IMR-90 (cell line): ENCODE measurements at regions not wholly inside any gene's neighbourhood (a gene's known extent, or its start where the extent isn't known, plus 50 kb on each side); places are given as distances from the start of the nearest gene placed in this dataset.

Experiments used
- ATAC-seq: fragments of 200-7000 bp; cut with Tn5 transposase; 2 replicates; pipeline ENCODE4 v1.9.1; 2020; ENCODE audit warnings: low read depth, mild to moderate bottlenecking, moderate library complexity
- BruUV-seq: library from RNA; stranded (reverse); fragments of 400-500 nt; replicated peaks from 2 replicates; lab custom pipeline; 2021; lab: Mats Ljungman, UMichigan
- CTCF ChIA-PET: fragments of 300-600 bp; formaldehyde crosslinking; extraction: SDS; loops from one replicate; lab custom pipeline; 2021; ENCODE audit warnings: antibody characterized with exemption; lab: Yijun Ruan, JAX
- POLR2A ChIA-PET: fragments of 300-600 bp; sonication (Branson Sonifier 250); formaldehyde crosslinking; loops from one replicate; lab custom pipeline; 2022; ENCODE audit warnings: antibody characterized with exemption; ENCODE audit not compliant: unreplicated experiment; lab: Charles Lee
- DNase-seq: peaks from one replicate; pipeline ENCODE4 v3.0.0; 2013
- H2AFZ ChIP-seq: replicated peaks from 2 replicates; pipeline ENCODE3; 2013; ENCODE audit warnings: low read length, mild to moderate bottlenecking; ENCODE audit not compliant: poor library complexity
- H2AK5ac ChIP-seq: 2 replicates; pipeline ENCODE4 v1.6.1; 2013; ENCODE audit warnings: low read depth, low read length, inconsistent platforms
- H2AK9ac ChIP-seq: replicated peaks from 2 replicates; pipeline ENCODE3; 2013; ENCODE audit warnings: mild to moderate bottlenecking, low read depth, low read length, moderate library complexity; ENCODE audit not compliant: poor library complexity
- H2BK120ac ChIP-seq: 2 replicates; pipeline ENCODE4 v1.6.1; 2013; ENCODE audit warnings: low read depth, low read length, inconsistent platforms
- H2BK15ac ChIP-seq: 3 replicates; pipeline ENCODE4 v1.6.1; 2013; ENCODE audit warnings: low read depth, low read length, inconsistent platforms
- H2BK20ac ChIP-seq: 2 replicates; pipeline ENCODE4 v1.6.1; 2013; ENCODE audit warnings: low read depth, mild to moderate bottlenecking, inconsistent platforms, low read length, moderate library complexity
- H2BK5ac ChIP-seq: 2 replicates; pipeline ENCODE4 v1.6.1; 2013; ENCODE audit warnings: mild to moderate bottlenecking, low read depth, low read length, inconsistent platforms; ENCODE audit not compliant: poor library complexity, severe bottlenecking
- H3K14ac ChIP-seq: replicated peaks from 2 replicates; pipeline ENCODE4 v1.6.1; 2013; ENCODE audit warnings: low read depth, low read length, inconsistent platforms
- H3K18ac ChIP-seq: 2 replicates; pipeline ENCODE4 v1.6.1; 2013; ENCODE audit warnings: low read depth, low read length, control low read depth
- H3K23ac ChIP-seq: 2 replicates; pipeline ENCODE4 v1.6.1; 2013; ENCODE audit warnings: low read depth, low read length, inconsistent platforms
- H3K27ac ChIP-seq: 2 replicates; pipeline ENCODE4 v1.5.1; 2013; ENCODE audit warnings: mild to moderate bottlenecking, control low read depth, low read length; ENCODE audit not compliant: insufficient read depth
- H3K27me3 ChIP-seq: 2 replicates; pipeline ENCODE4 v1.6.1; 2013; ENCODE audit warnings: low read length; ENCODE audit not compliant: control insufficient read depth, insufficient read depth
- H3K36me3 ChIP-seq: 2 replicates; pipeline ENCODE4 v1.6.1; 2013; ENCODE audit warnings: low read length, mixed read lengths; ENCODE audit not compliant: control insufficient read depth, insufficient read depth
- H3K4ac ChIP-seq: 2 replicates; pipeline ENCODE4 v1.6.1; 2013; ENCODE audit warnings: low read depth, low read length, inconsistent platforms
- H3K4me1 ChIP-seq: 2 replicates; pipeline ENCODE4 v1.6.1; 2013; ENCODE audit warnings: low read length, mixed read lengths; ENCODE audit not compliant: control insufficient read depth, insufficient read depth
- H3K4me2 ChIP-seq: 2 replicates; pipeline ENCODE4 v1.6.1; 2013; ENCODE audit warnings: low read depth, mild to moderate bottlenecking, control low read depth, low read length, moderate library complexity
- H3K4me3 ChIP-seq: 2 replicates; pipeline ENCODE4 v1.5.1; 2013; ENCODE audit warnings: low read depth, mild to moderate bottlenecking, control low read depth, low read length, moderate library complexity; ENCODE audit not compliant: insufficient read depth
- H3K56ac ChIP-seq: 2 replicates; pipeline ENCODE4 v1.6.1; 2013; ENCODE audit warnings: low read length, inconsistent platforms; ENCODE audit not compliant: insufficient read depth; ENCODE audit errors: extremely low read depth
- H3K79me1 ChIP-seq, 2 experiments: 2 replicates each; pipeline ENCODE4 v1.6.1; 2013; ENCODE audit warnings: low read length in 2 of 2, inconsistent platforms in 1 of 2, low read depth in 1 of 2
- H3K9ac ChIP-seq: 2 replicates; pipeline ENCODE4 v1.6.1; 2013; ENCODE audit warnings: low read depth, low read length, control low read depth
- H3K9me1 ChIP-seq: 2 replicates; pipeline ENCODE4 v1.6.1; 2013; ENCODE audit warnings: low read length, inconsistent platforms; ENCODE audit not compliant: insufficient read depth
- H3K9me3 ChIP-seq: 2 replicates; pipeline ENCODE4 v1.6.1; 2013; ENCODE audit warnings: low read length; ENCODE audit not compliant: control insufficient read depth, insufficient read depth
- H4K20me1 ChIP-seq: 2 replicates; pipeline ENCODE4 v1.6.1; 2013; ENCODE audit warnings: low read length, inconsistent platforms; ENCODE audit not compliant: insufficient read depth
- H4K5ac ChIP-seq: 2 replicates; pipeline ENCODE4 v1.6.1; 2013; ENCODE audit warnings: mild to moderate bottlenecking, low read depth, low read length, control low read depth
- H4K8ac ChIP-seq, 2 experiments: 2 replicates each; pipeline ENCODE4 v1.6.1; 2013; ENCODE audit warnings: low read depth in 2 of 2, low read length in 2 of 2, control low read depth in 1 of 2, inconsistent platforms in 1 of 2
- H4K91ac ChIP-seq: 2 replicates; pipeline ENCODE4 v1.6.1; 2013; ENCODE audit warnings: low read depth, low read length, inconsistent platforms; ENCODE audit not compliant: insufficient read depth
- CEBPB ChIP-seq: IDR thresholded peaks from 2 replicates; pipeline ENCODE4 v1.6.1; 2012; ENCODE audit warnings: low read depth, low read length, improper control_type of control experiment
- CHD1 ChIP-seq: IDR thresholded peaks from 2 replicates; pipeline ENCODE4 v1.6.1; 2012; ENCODE audit warnings: low read depth, low read length, improper control_type of control experiment
- CTCF ChIP-seq: conservative IDR thresholded peaks from 2 replicates; pipeline ENCODE4 v1.5.1; 2012; ENCODE audit warnings: mild to moderate bottlenecking, low read depth, low read length, improper control_type of control experiment
- FOS ChIP-seq: fragments of 150-350 bp; IDR thresholded peaks from 2 replicates; pipeline ENCODE4 v1.6.1; 2016; ENCODE audit warnings: low read depth, low read length
- MAFK ChIP-seq: IDR thresholded peaks from 2 replicates; pipeline ENCODE4 v1.6.1; 2012; ENCODE audit warnings: low read depth, low read length, improper control_type of control experiment
- MAZ ChIP-seq: IDR thresholded peaks from 2 replicates; pipeline ENCODE4 v1.6.1; 2012; ENCODE audit warnings: low read depth, mild to moderate bottlenecking, low read length, improper control_type of control experiment, moderate library complexity, borderline replicate concordance
- NFE2L2 ChIP-seq: fragments of 150-350 bp; IDR thresholded peaks from 2 replicates; pipeline ENCODE4 v1.6.1; 2016; ENCODE audit warnings: low read depth, mild to moderate bottlenecking, low read length
- POLR2A ChIP-seq: IDR thresholded peaks from 2 replicates; pipeline ENCODE4 v1.6.1; 2012; ENCODE audit warnings: mild to moderate bottlenecking, low read depth, low read length
- RAD21 ChIP-seq: IDR thresholded peaks from 2 replicates; pipeline ENCODE4 v1.6.1; 2012; ENCODE audit warnings: low read length, improper control_type of control experiment
- SMC3 ChIP-seq: fragments of 150-350 bp; IDR thresholded peaks from 2 replicates; pipeline ENCODE4 v1.6.1; 2016; ENCODE audit warnings: low read depth, mild to moderate bottlenecking, antibody characterized with exemption, low read length, moderate library complexity
- USF2 ChIP-seq: fragments of 150-350 bp; IDR thresholded peaks from 2 replicates; pipeline ENCODE4 v1.6.1; 2017; ENCODE audit warnings: mild to moderate bottlenecking, antibody characterized with exemption, low read length, low read depth
- WGBS, 2 experiments: methylation state at CpG; one replicate each; pipeline versions ENCODE4 v1.1.5 to v1.1.7; 2013; ENCODE audit warnings: missing lambda C conversion rate in 2 of 2; ENCODE audit not compliant: insufficient read length in 1 of 2; ENCODE audit errors: extremely low coverage in 2 of 2; 5-methylcytosine and 5-hydroxymethylcytosine counted together
- dilution Hi-C: fragments of 300-500 bp; cut with HindIII; formaldehyde crosslinking; loops from one replicate; pipeline ENCODE4 v1.14.3; 2018; ENCODE audit warnings: low sequenced_read_pairs; ENCODE audit not compliant: unreplicated experiment
- in situ Hi-C: fragments of 300-500 bp; cut with MboI; formaldehyde crosslinking; loops from 3 replicates; pipeline ENCODE4 v1.14.3; 2019; ENCODE audit warnings: low sequenced_read_pairs, inconsistent platforms, mixed read lengths
- intact Hi-C: fragments of 100-400 bp; cut with micrococcal nuclease; formaldehyde crosslinking; loops from 2 replicates; pipeline ENCODE4 v1.10.0; 2022

DNA sequence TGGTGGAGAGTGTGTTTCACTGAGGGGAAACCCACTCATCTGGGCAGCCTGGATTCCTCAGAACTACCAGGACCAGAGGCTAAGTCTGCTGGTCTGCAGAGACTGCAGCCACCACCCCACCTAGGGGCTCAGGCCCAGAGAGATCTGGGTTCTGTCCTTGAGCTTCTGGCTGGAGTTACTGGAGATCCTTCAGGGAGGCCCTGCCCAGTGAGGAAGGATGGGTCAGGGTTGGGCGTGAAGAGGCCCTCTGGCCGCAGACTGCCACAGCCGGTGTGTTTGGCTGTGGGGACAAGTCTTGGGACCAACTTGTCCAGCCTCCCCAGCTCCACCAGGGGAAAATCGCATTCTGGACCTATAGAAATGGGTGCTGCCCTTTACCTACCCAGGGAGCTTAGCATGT lies 235.3 kb upstream of the CBLB start:
- no TSS peak for BruUV-seq

More for the DNA sequence above, 235.3 kb upstream of the CBLB start:
- H3K4me1 ChIP-seq: no peaks in the 10 kb centered on the region
- H2BK15ac ChIP-seq: no peak overlapping the region
- no peak overlapping the region for H2BK120ac ChIP-seq
- no peak overlapping the region for H3K4me2 ChIP-seq
- H3K36me3 ChIP-seq: no peaks in the 10 kb centered on the region
- no peak overlapping the region for H2AK5ac ChIP-seq
- no peak overlapping the region for H3K14ac ChIP-seq
- H2BK20ac ChIP-seq: no peak overlapping the region
- H2AK9ac ChIP-seq: no peak overlapping the region
- TF ChIP-seq NFE2L2 (no peak), POLR2A (no peak), MAZ (no peak), FOS (no peak), MAFK (no peak), RAD21 (no peak), CTCF (no peak), SMC3 (no peak), CHD1 (no peak), CEBPB (no peak), USF2 (no peak)
- no peak overlapping the region for H3K4ac ChIP-seq
- H3K9me1 ChIP-seq: no peaks in the 10 kb centered on the region
- intact Hi-C loops: no loop called here
- no peak overlapping the region for H2AFZ ChIP-seq
- DNase-seq: no peak
- H3K23ac ChIP-seq: no peak overlapping the region
- H3K9ac ChIP-seq: no peak overlapping the region
- H4K5ac ChIP-seq: no peak overlapping the region
- H3K27ac ChIP-seq: no peak overlapping the region
- H3K27me3 ChIP-seq: no peaks in the 10 kb centered on the region
- no peak overlapping the region for H3K18ac ChIP-seq
- no peak overlapping the region for H4K8ac ChIP-seq
- no peak for ATAC-seq
- H3K4me3 ChIP-seq: no peak overlapping the region
- in situ Hi-C loops: no loop called here
- no peaks in the 10 kb centered on the region for H3K79me1 ChIP-seq
- no peaks in the 10 kb centered on the region for H3K9me3 ChIP-seq
- H2BK5ac ChIP-seq: no peak overlapping the region
- H4K91ac ChIP-seq: no peak overlapping the region
- ChIA-PET CTCF (no interaction called here), POLR2A (no interaction called here)
- dilution Hi-C loops: no loop called here
- H3K56ac ChIP-seq: no peak overlapping the region
- H4K20me1 ChIP-seq: no peaks in the 10 kb centered on the region
- WGBS, 2 experiments: no CpG with 5 or more reads among the region's 4 CpGs
